CD4-positive, alpha-beta memory T cell (primary cell): ENCODE measurements at regions not wholly inside any gene's neighbourhood (a gene's known extent, or its start where the extent isn't known, plus 50 kb on each side); places are given as distances from the start of the nearest gene placed in this dataset.

Experiments used
- CTCF ChIA-PET: fragments of 350-600 bp; sonication (Branson Sonifier 250); formaldehyde crosslinking; loops from one replicate; lab custom pipeline; 2021; ENCODE audit warnings: inconsistent platforms; ENCODE audit not compliant: partially characterized antibody; lab: Charles Lee
- POLR2A ChIA-PET: fragments of 350-600 bp; sonication (Branson Sonifier 250); formaldehyde crosslinking; loops from one replicate; lab custom pipeline; 2021; ENCODE audit not compliant: partially characterized antibody; lab: Charles Lee
- DNase-seq, 5 donors: peaks; one replicate each; pipeline versions ENCODE4 v3.0.0 to v3.0.0-alpha.2; 2020 to 2022; ENCODE audit warnings: mixed read lengths in 1 of 5
- H3K27ac ChIP-seq: one replicate; pipeline ENCODE4 v1.7.0; 2013; ENCODE audit warnings: low read depth, low read length
- H3K27me3 ChIP-seq: 2 replicates; pipeline ENCODE4 v1.7.0; 2013; ENCODE audit warnings: mild to moderate bottlenecking, low read length, moderate library complexity; ENCODE audit not compliant: insufficient read depth
- H3K36me3 ChIP-seq: 2 replicates; pipeline ENCODE4 v1.7.0; 2013; ENCODE audit warnings: mild to moderate bottlenecking, low read length, moderate library complexity; ENCODE audit not compliant: insufficient read depth
- H3K4me1 ChIP-seq: 2 replicates; pipeline ENCODE4 v1.7.0; 2013; ENCODE audit warnings: mild to moderate bottlenecking, low read length, moderate library complexity; ENCODE audit not compliant: insufficient read depth
- H3K4me3 ChIP-seq, 2 donors: one replicate each; pipeline ENCODE4 v1.7.0; 2013; ENCODE audit warnings: low read length in 2 of 2, mild to moderate bottlenecking in 1 of 2
- H3K9me3 ChIP-seq, 2 donors: one replicate each; pipeline ENCODE4 v1.7.0; 2013; ENCODE audit warnings: low read length in 2 of 2, control low read depth in 1 of 2; ENCODE audit not compliant: control insufficient read depth in 1 of 2
- H3K27ac Mint-ChIP-seq, 7 donors: one replicate each; pipeline ENCODE4 v1.8.0; 2020 to 2021; ENCODE audit warnings: mixed read lengths in 7 of 7, mild to moderate bottlenecking in 6 of 7, inconsistent platforms in 3 of 7, moderate library complexity in 3 of 7
- H3K27me3 Mint-ChIP-seq, 2 donors: one replicate each; pipeline ENCODE4 v1.8.0; 2020 to 2021; ENCODE audit warnings: mixed read lengths in 2 of 2
- H3K36me3 Mint-ChIP-seq, 2 donors: one replicate each; pipeline ENCODE4 v1.8.0; 2020 to 2021; ENCODE audit warnings: mixed read lengths in 2 of 2, inconsistent platforms in 1 of 2, mild to moderate bottlenecking in 1 of 2
- H3K4me1 Mint-ChIP-seq, 4 donors: one replicate each; pipeline ENCODE4 v1.8.0; 2020 to 2021; ENCODE audit warnings: mixed read lengths in 4 of 4, mild to moderate bottlenecking in 1 of 4
- H3K4me3 Mint-ChIP-seq, 8 donors: one replicate each; pipeline ENCODE4 v1.8.0; 2020 to 2021; ENCODE audit warnings: mixed read lengths in 8 of 8, mild to moderate bottlenecking in 7 of 8, moderate library complexity in 6 of 8, inconsistent platforms in 3 of 8
- H3K9me3 Mint-ChIP-seq, 8 donors: one replicate each; pipeline ENCODE4 v1.8.0; 2020 to 2021; ENCODE audit warnings: mixed read lengths in 8 of 8, mild to moderate bottlenecking in 5 of 8, inconsistent platforms in 3 of 8, moderate library complexity in 1 of 8
- intact Hi-C: fragments of 100-400 bp; cut with micrococcal nuclease; formaldehyde crosslinking; loops from one replicate; pipeline ENCODE4 v1.15.1; 2023

GRCh38 chr13:99907038-99907437, 64.5 kb downstream of the ZIC5 start:
- POLR2A ChIA-PET, result no interaction called here
- peaks cover 0 to 1% (median 0%) of the 10 kb centered on the region in 8 donors for H3K9me3 Mint-ChIP-seq
- CTCF ChIA-PET, result interaction anchor here (1.2 to 2.1 kb wide), 2 partner anchors 9 to 250 kb away, joined by 3 to 10 read pairs; no protein-coding TSS in a partner anchor
- no peaks in the 10 kb centered on the region for H3K36me3 ChIP-seq
- intact Hi-C loops, result no loop called here
- H3K9me3 ChIP-seq, result no peaks in the 10 kb centered on the region
- H3K27ac Mint-ChIP-seq, result no peak overlapping the region
- no peak overlapping the region for H3K27ac ChIP-seq
- no peak overlapping the region for H3K4me3 Mint-ChIP-seq
- no peaks in the 10 kb centered on the region for H3K36me3 Mint-ChIP-seq
- no peak for DNase-seq
- H3K4me1 Mint-ChIP-seq, result peaks cover 11 to 20% (median 12%) of the 10 kb centered on the region in 4 donors
- H3K4me1 ChIP-seq, result peaks cover 14% of the 10 kb centered on the region
- H3K27me3 Mint-ChIP-seq, result peaks cover 8 to 14% of the 10 kb centered on the region in 2 donors
- no peak overlapping the region for H3K4me3 ChIP-seq
- no peaks in the 10 kb centered on the region for H3K27me3 ChIP-seq

- H3K27ac Mint-ChIP-seq, result no peak overlapping the region
- ChIA-PET CTCF (interaction anchor here (0.7 to 2.2 kb wide), 2 partner anchors 11 to 1195 kb away, joined by 3 to 8 read pairs; no protein-coding TSS in a partner anchor), POLR2A (interaction anchor here (1.3 kb wide), 1 partner anchor 8 kb away, joined by 3 read pairs; no protein-coding TSS in a partner anchor)
- H3K9me3 ChIP-seq, result no peaks in the 10 kb centered on the region
- H3K4me1 Mint-ChIP-seq, result peaks cover under 1 to 8% (median 2%) of the 10 kb centered on the region in 4 donors
- no peaks in the 10 kb centered on the region for H3K36me3 ChIP-seq
- peaks cover 2% of the 10 kb centered on the region for H3K4me1 ChIP-seq
- no peak overlapping the region for H3K4me3 Mint-ChIP-seq
- peaks cover 0 to 1% (median 0%) of the 10 kb centered on the region in 8 donors for H3K9me3 Mint-ChIP-seq
- H3K36me3 Mint-ChIP-seq, result no peaks in the 10 kb centered on the region
- H3K27ac ChIP-seq, result no peak overlapping the region
- intact Hi-C loops, result no loop called here
- no peaks in the 10 kb centered on the region for H3K27me3 ChIP-seq
- H3K4me3 ChIP-seq, result no peak overlapping the region
- peaks cover 10 to 12% of the 10 kb centered on the region in 2 donors for H3K27me3 Mint-ChIP-seq
- DNase-seq, result no peak
These were observed 65.8 kb downstream of the ZIC5 start for GRCh38 chr13:99905814-99906213.

GRCh38 chr13:99905224-99905623, 66.3 kb downstream of the ZIC5 start:
- Histone ChIP-seq H3K9me3 (no peaks in the 10 kb centered on the region), H3K27me3 (no peaks in the 10 kb centered on the region), H3K27ac (no peak overlapping the region), H3K4me1 (no peaks in the 10 kb centered on the region), H3K4me3 (no peak overlapping the region), H3K36me3 (no peaks in the 10 kb centered on the region)
- Mint-ChIP-seq H3K9me3 (peaks cover 0 to 1% (median 0%) of the 10 kb centered on the region in 8 donors), H3K4me3 (no peak overlapping the region), H3K4me1 (peaks cover 1 to 5% (median 4%) of the 10 kb centered on the region in 4 donors), H3K27me3 (peaks cover 11 to 16% of the 10 kb centered on the region in 2 donors), H3K36me3 (no peaks in the 10 kb centered on the region), H3K27ac (no peak overlapping the region)
- ChIA-PET CTCF (interaction anchor here (0.7 to 2.2 kb wide), 3 partner anchors 9 to 1196 kb away, joined by 3 to 8 read pairs (median 6); no protein-coding TSS in a partner anchor), POLR2A (interaction anchor here (1.3 kb wide), 1 partner anchor 8 kb away, joined by 3 read pairs; no protein-coding TSS in a partner anchor)
- intact Hi-C loops, result no loop called here
- no peak for DNase-seq

GRCh38 chr13:99903140-99903539, 68.4 kb downstream of the ZIC5 start:
- Histone ChIP-seq H3K4me3 (no peak overlapping the region), H3K4me1 (no peaks in the 10 kb centered on the region), H3K36me3 (no peaks in the 10 kb centered on the region), H3K9me3 (no peaks in the 10 kb centered on the region), H3K27ac (no peak overlapping the region), H3K27me3 (no peaks in the 10 kb centered on the region)
- Mint-ChIP-seq H3K4me1 (peaks cover 0 to 6% (median 3%) of the 10 kb centered on the region in 4 donors), H3K27me3 (peaks cover 24 to 29% of the 10 kb centered on the region in 2 donors), H3K4me3 (no peak overlapping the region), H3K27ac (no peak overlapping the region), H3K36me3 (no peaks in the 10 kb centered on the region), H3K9me3 (no peaks in the 10 kb centered on the region)
- no peak for DNase-seq
- POLR2A ChIA-PET, result no interaction called here
- CTCF ChIA-PET, result no interaction called here
- intact Hi-C loops, result loop anchor here (5.0 kb wide), 1 partner anchor 86 kb away; no protein-coding TSS in a partner anchor

GRCh38 chr13:99902657-99903056, 68.9 kb downstream of the ZIC5 start:
- no peaks in the 10 kb centered on the region for H3K36me3 ChIP-seq
- no peaks in the 10 kb centered on the region for H3K9me3 Mint-ChIP-seq
- peaks cover 0 to 6% (median 3%) of the 10 kb centered on the region in 4 donors for H3K4me1 Mint-ChIP-seq
- H3K4me3 ChIP-seq, result no peak overlapping the region
- peaks cover 29 to 32% of the 10 kb centered on the region in 2 donors for H3K27me3 Mint-ChIP-seq
- no peaks in the 10 kb centered on the region for H3K4me1 ChIP-seq
- H3K36me3 Mint-ChIP-seq, result no peaks in the 10 kb centered on the region
- DNase-seq, result no peak
- no peaks in the 10 kb centered on the region for H3K27me3 ChIP-seq
- no peaks in the 10 kb centered on the region for H3K9me3 ChIP-seq
- H3K27ac Mint-ChIP-seq, result no peak overlapping the region
- CTCF ChIA-PET, result no interaction called here
- POLR2A ChIA-PET, result no interaction called here
- intact Hi-C loops, result loop anchor here (5.0 kb wide), 1 partner anchor 85 kb away; no protein-coding TSS in a partner anchor
- H3K4me3 Mint-ChIP-seq, result no peak overlapping the region
- no peak overlapping the region for H3K27ac ChIP-seq

- Histone ChIP-seq H3K9me3 (no peaks in the 10 kb centered on the region), H3K27me3 (peaks cover 9% of the 10 kb centered on the region), H3K36me3 (no peaks in the 10 kb centered on the region), H3K27ac (no peak overlapping the region), H3K4me1 (no peaks in the 10 kb centered on the region), H3K4me3 (no peak overlapping the region)
- intact Hi-C loops, result loop anchor here (5.0 kb wide), 1 partner anchor 84 kb away; no protein-coding TSS in a partner anchor
- CTCF ChIA-PET, result interaction anchor here (0.7 to 4.9 kb wide), 27 partner anchors 9 to 934 kb away, joined by 3 to 60 read pairs (median 4); no protein-coding TSS in a partner anchor
- POLR2A ChIA-PET, result no interaction called here
- Mint-ChIP-seq H3K9me3 (no peaks in the 10 kb centered on the region), H3K36me3 (no peaks in the 10 kb centered on the region), H3K4me3 (no peak overlapping the region), H3K27ac (no peak overlapping the region), H3K4me1 (peaks cover 0 to 11% (median 3%) of the 10 kb centered on the region in 4 donors), H3K27me3 (peaks cover 40 to 43% of the 10 kb centered on the region in 2 donors)
- DNase-seq, result no peak
These were observed 70.6 kb downstream of the ZIC5 start for GRCh38 chr13:99900960-99901359.

- no peak overlapping the region for H3K4me3 ChIP-seq
- DNase-seq, result no peak
- H3K27me3 Mint-ChIP-seq, result peaks cover 48 to 50% of the 10 kb centered on the region in 2 donors
- H3K4me1 ChIP-seq, result no peaks in the 10 kb centered on the region
- CTCF ChIA-PET, result interaction anchor here (0.7 to 4.9 kb wide), 8 partner anchors 10 to 1229 kb away, joined by 3 to 60 read pairs (median 4); no protein-coding TSS in a partner anchor
- H3K4me3 Mint-ChIP-seq, result peak overlapping the region in 2 of 8 donors; percentile 7 to 32
- H3K27ac Mint-ChIP-seq, result peak overlapping the region in 1 of 7 donors; percentile 24
- no peaks in the 10 kb centered on the region for H3K36me3 Mint-ChIP-seq
- H3K9me3 ChIP-seq, result no peaks in the 10 kb centered on the region
- no peaks in the 10 kb centered on the region for H3K9me3 Mint-ChIP-seq
- no peaks in the 10 kb centered on the region for H3K36me3 ChIP-seq
- POLR2A ChIA-PET, result interaction anchor here (1.1 kb wide), 1 partner anchor 241 kb away, joined by 3 read pairs; no protein-coding TSS in a partner anchor
- intact Hi-C loops, result no loop called here
- H3K4me1 Mint-ChIP-seq, result peaks cover 9 to 22% (median 13%) of the 10 kb centered on the region in 4 donors
- no peak overlapping the region for H3K27ac ChIP-seq
- H3K27me3 ChIP-seq, result peaks cover 19% of the 10 kb centered on the region
These were observed 73.1 kb downstream of the ZIC5 start for GRCh38 chr13:99898421-99898820.
